ENCODE measurements at regions not wholly inside any gene's neighbourhood (a gene's known extent, or its start where the extent isn't known, plus 50 kb on each side); places are given as distances from the start of the nearest gene placed in this dataset.

- FAIRE-seq: no peak
Observed at GRCh38 chr10:78960316-78960800, 108.4 kb upstream of the ZMIZ1 start.

DNA sequence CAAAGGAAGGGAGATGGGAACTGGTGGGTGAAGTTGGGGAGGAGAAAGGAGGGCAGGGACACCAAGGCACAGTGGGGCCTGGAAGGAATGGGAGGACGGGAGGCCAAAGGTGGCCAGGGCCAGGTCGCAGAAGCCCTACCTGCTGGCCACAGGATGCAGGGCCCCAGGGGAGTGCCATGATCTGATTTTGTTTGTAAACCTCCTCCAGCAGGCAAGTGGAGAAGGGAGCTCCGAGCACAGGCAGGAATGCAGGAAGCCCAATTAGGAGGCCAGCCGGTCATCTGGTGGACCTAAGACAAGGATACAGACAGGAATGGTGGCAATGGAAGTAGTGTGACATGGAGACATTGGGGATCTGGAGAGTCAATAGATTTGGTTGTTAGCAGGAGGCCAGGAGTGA, 107.0 kb upstream of the ZMIZ1 start:
- FAIRE-seq (no peak), DNase-seq (ENCODE audit: insufficient read length, low spot score) (no peak)
- no peak for TF ChIP-seq CTCF (IDR thresholded peaks at IDR 0.05; ENCODE audit: insufficient read depth, missing control alignments)

More at GRCh38 chr10:78960316-78960800, 108.4 kb upstream of the ZMIZ1 start:
- TF ChIP-seq CTCF (IDR thresholded peaks at IDR 0.05; ENCODE audit: insufficient read depth, missing control alignments): no peak
- no peak for DNase-seq (ENCODE audit: insufficient read length, low spot score)

GRCh38 chr10:78963074-78964034, 105.4 kb upstream of the ZMIZ1 start:
- FAIRE-seq: no peak
- no peak for DNase-seq (ENCODE audit: insufficient read length, low spot score)
- no peak for TF ChIP-seq CTCF (IDR thresholded peaks at IDR 0.05; ENCODE audit: insufficient read depth, missing control alignments)

GRCh38 chr10:78964274-78964951, 104.4 kb upstream of the ZMIZ1 start:
- DNase-seq (ENCODE audit: insufficient read length, low spot score) (no peak), FAIRE-seq (no peak)
- TF ChIP-seq CTCF (IDR thresholded peaks at IDR 0.05; ENCODE audit: insufficient read depth, missing control alignments): no peak

DNA sequence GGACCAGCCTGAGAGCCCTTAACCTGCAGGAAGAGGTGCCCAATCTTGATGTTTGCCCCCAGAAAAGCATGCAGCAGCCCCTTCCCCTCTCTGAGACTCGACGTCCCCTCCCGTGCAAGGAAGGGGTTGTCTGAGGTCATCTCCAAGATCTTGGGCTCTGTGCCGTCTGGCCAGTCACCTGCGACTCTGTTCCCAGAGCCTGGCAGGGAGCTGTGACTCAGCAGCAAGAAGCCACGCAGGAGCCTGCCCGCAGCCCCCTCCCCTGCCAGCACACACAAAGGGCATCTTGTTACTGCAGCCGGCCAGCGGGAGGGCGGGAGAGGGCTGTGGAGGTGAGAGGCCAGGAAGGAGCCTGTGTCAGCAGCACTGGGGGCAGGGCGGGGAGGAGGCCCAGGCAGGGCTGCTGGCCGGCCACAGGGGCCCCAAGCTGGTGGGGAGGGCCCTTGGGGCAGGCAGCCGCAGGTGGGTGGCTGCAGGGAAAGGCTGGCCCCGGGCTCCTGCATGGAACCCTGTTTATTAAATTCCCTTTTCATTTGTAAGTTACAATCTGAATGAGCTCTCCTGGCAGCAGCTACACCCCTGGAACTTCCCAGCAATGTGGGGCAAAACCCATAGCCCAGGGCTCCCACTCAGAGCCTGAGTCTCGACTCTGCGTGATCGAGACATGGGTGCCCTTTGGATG, 103.7 kb upstream of the ZMIZ1 start:
- TF ChIP-seq CTCF (IDR thresholded peaks at IDR 0.05; ENCODE audit: insufficient read depth, missing control alignments): no peak
- DNase-seq (ENCODE audit: insufficient read length, low spot score): no peak
- no peak for FAIRE-seq

DNA sequence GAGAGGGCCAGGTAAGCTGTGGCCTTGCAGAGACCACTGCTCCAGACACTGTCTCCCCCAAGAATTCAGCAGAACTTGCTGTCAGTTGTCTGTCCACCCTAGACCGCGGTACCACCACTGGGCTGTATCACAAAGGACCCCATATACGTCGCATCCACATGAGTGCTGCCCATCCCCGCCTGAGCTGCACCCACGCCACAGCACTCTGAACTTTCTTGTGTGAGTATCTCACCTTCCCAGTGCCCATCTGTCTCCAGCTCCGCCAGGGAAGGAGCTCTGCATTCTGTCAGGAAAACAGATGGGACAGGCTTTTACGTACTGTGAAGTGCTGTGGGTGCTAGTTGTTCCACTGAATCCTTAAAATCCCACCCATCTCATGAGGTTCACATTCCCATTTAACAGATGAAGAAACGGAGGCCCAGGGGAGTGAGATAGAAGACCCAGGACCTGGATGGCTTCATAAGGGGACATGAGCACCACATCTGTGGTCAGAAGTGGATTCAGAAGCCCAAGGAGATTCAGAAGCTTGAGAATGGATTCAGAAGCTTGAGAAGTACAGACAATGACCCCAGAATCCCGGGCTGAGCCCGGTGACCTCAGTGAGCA, 102.5 kb upstream of the ZMIZ1 start:
- DNase-seq (ENCODE audit: insufficient read length, low spot score) (no peak), FAIRE-seq (no peak)
- no peak for TF ChIP-seq CTCF (IDR thresholded peaks at IDR 0.05; ENCODE audit: insufficient read depth, missing control alignments)

Measured in D721Med (cell line).